ENCODE measurements at regions not wholly inside any gene's neighbourhood (a gene's known extent, or its start where the extent isn't known, plus 50 kb on each side); places are given as distances from the start of the nearest gene placed in this dataset.

- TF ChIP-seq CTCF (IDR thresholded peaks at IDR 0.05; ENCODE audit: poor library complexity, severe bottlenecking) = no peak
- TF ChIP-seq POLR2AphosphoS5 (IDR thresholded peaks at IDR 0.05) = no peak
- TF ChIP-seq SMC3 (conservative IDR thresholded peaks at IDR 0.05; ENCODE audit: poor library complexity) = no peak
- no peak for TF ChIP-seq RAD21 (conservative IDR thresholded peaks at IDR 0.05)
- TF ChIP-seq TAF1 (IDR thresholded peaks at IDR 0.05; ENCODE audit: low read depth) = no peak
- no peak for TF ChIP-seq EZH2 (IDR thresholded peaks at IDR 0.05; ENCODE audit: borderline replicate concordance, insufficient read depth, low read length, poor library complexity, severe bottlenecking)
- no peak for TF ChIP-seq MXI1 (conservative IDR thresholded peaks at IDR 0.05; ENCODE audit: poor library complexity, severe bottlenecking)
These were observed 230.1 kb upstream of the JUN start for GRCh38 chr1:59013928-59014279.
